Endothelial cell of umbilical vein (primary cell): ENCODE measurements at regions not wholly inside any gene's neighbourhood (a gene's known extent, or its start where the extent isn't known, plus 50 kb on each side); places are given as distances from the start of the nearest gene placed in this dataset.

Source experiments
- BruUV-seq: library from RNA; stranded (reverse); fragments of 400-500 nt; replicated peaks from 2 replicates; lab custom pipeline; 2021; lab: Mats Ljungman, UMichigan
- CTCF ChIA-PET: fragments of 300-600, 350-600 bp; sonication (Branson Sonifier 250); formaldehyde crosslinking; loops from one replicate; lab custom pipeline; 2021; ENCODE audit warnings: antibody characterized with exemption, inconsistent platforms; lab: Charles Lee
- POLR2A ChIA-PET: fragments of 300-600, 350-600 bp; sonication (Branson Sonifier 250); formaldehyde crosslinking; loops from one replicate; lab custom pipeline; 2021; ENCODE audit warnings: antibody characterized with exemption, inconsistent platforms; lab: Charles Lee
- DNase-seq: peaks from one replicate; pipeline ENCODE4 v3.0.0-alpha.2; 2011; ENCODE audit warnings: low read depth, low spot score
- FAIRE-seq: peaks from 2 replicates; lab custom pipeline; 2011; peaks lifted over from hg19 to GRCh38; lab: Jason Lieb, UNC
- H2AFZ ChIP-seq: 2 replicates; pipeline ENCODE4 v1.6.0; 2012; ENCODE audit warnings: low read depth, low read length, control low read depth, inconsistent platforms
- H3K27ac ChIP-seq: 2 replicates; pipeline ENCODE4 v1.5.1; 2011; ENCODE audit warnings: low read depth, mild to moderate bottlenecking, control low read depth, low read length, moderate library complexity; ENCODE audit not compliant: insufficient read depth
- H3K27me3 ChIP-seq, 2 experiments: 2 replicates each; pipeline versions ENCODE4 v1.6.0 to v1.6.1; 2011; ENCODE audit warnings: low read length in 2 of 2, mixed read lengths in 1 of 2; ENCODE audit not compliant: control insufficient read depth in 2 of 2, insufficient read depth in 2 of 2
- H3K36me3 ChIP-seq, 2 experiments: 2 replicates in 1 of 2; 3 replicates in 1 of 2; pipeline ENCODE4 v1.5.1; 2011; ENCODE audit warnings: low read length in 2 of 2, mild to moderate bottlenecking in 1 of 2, moderate library complexity in 1 of 2; ENCODE audit not compliant: control insufficient read depth in 2 of 2, insufficient read depth in 2 of 2; ENCODE audit errors: extremely low read depth in 1 of 2
- H3K4me1 ChIP-seq: 3 replicates; pipeline ENCODE4 v1.5.1; 2011; ENCODE audit warnings: mild to moderate bottlenecking, low read length; ENCODE audit not compliant: control insufficient read depth, insufficient read depth; ENCODE audit errors: extremely low read depth
- H3K4me2 ChIP-seq: 2 replicates; pipeline ENCODE4 v1.6.1; 2011; ENCODE audit warnings: low read length, control low read depth, mixed read lengths; ENCODE audit not compliant: insufficient read depth
- H3K4me3 ChIP-seq, 3 experiments: fragments of 200-600 bp in 1 of 3; sonication (generic), shearing (Covaris generic) in 1 of 3; replicated peaks in 1 of 3; 2 replicates each; pipeline ENCODE4 v1.5.1; 2011 to 2016; ENCODE audit warnings: control low read depth in 3 of 3, low read length in 3 of 3, mild to moderate bottlenecking in 2 of 3, inconsistent platforms in 1 of 3, low read depth in 1 of 3, moderate library complexity in 1 of 3; ENCODE audit not compliant: insufficient read depth in 1 of 3
- H3K79me2 ChIP-seq: 2 replicates; pipeline ENCODE4 v1.6.0; 2012; ENCODE audit warnings: low read length, inconsistent platforms; ENCODE audit not compliant: control insufficient read depth, insufficient read depth
- H3K9ac ChIP-seq: replicated peaks from 2 replicates; pipeline ENCODE3; 2011; ENCODE audit warnings: low read length, control low read depth; ENCODE audit not compliant: insufficient read depth; ENCODE audit errors: extremely low read depth
- H3K9me1 ChIP-seq: replicated peaks from 3 replicates; pipeline ENCODE4 v1.6.0; 2011; ENCODE audit warnings: mild to moderate bottlenecking, low read length; ENCODE audit not compliant: control insufficient read depth, insufficient read depth; ENCODE audit errors: extremely low read depth
- H3K9me3 ChIP-seq: replicated peaks from 2 replicates; pipeline ENCODE4 v1.5.1; 2012; ENCODE audit warnings: low read length, inconsistent platforms; ENCODE audit not compliant: control insufficient read depth, insufficient read depth
- H4K20me1 ChIP-seq: replicated peaks from 2 replicates; pipeline ENCODE3; 2011; ENCODE audit warnings: mild to moderate bottlenecking, low read length; ENCODE audit not compliant: control insufficient read depth, insufficient read depth; ENCODE audit errors: extremely low read depth
- EZH2 ChIP-seq: IDR thresholded peaks from 2 replicates; pipeline ENCODE4 v1.6.1; 2012; ENCODE audit warnings: borderline replicate concordance, low read depth, mild to moderate bottlenecking, moderate library complexity, low read length, inconsistent platforms; ENCODE audit not compliant: severe bottlenecking
- FOS ChIP-seq: IDR thresholded peaks from 2 replicates; pipeline ENCODE4 v1.6.1; 2011; ENCODE audit warnings: mild to moderate bottlenecking, low read length, moderate library complexity, borderline replicate concordance; ENCODE audit not compliant: insufficient read depth
- GATA2 ChIP-seq: IDR thresholded peaks from 2 replicates; pipeline ENCODE4 v1.7.0; 2011; ENCODE audit warnings: low read depth, mild to moderate bottlenecking, moderate library complexity, mixed read lengths, low read length; ENCODE audit not compliant: insufficient read length, insufficient read depth
- JUN ChIP-seq: IDR thresholded peaks from 2 replicates; pipeline ENCODE4 v1.6.1; 2011; ENCODE audit warnings: borderline replicate concordance, low read depth; ENCODE audit not compliant: insufficient read length, insufficient read depth
- MYC ChIP-seq: IDR thresholded peaks from one replicate; pipeline ENCODE4 v1.6.1; 2011; ENCODE audit warnings: mild to moderate bottlenecking, low read depth, low read length
- POLR2A ChIP-seq: IDR thresholded peaks from 2 replicates; pipeline ENCODE4 v1.6.1; 2012; ENCODE audit warnings: low read depth, mild to moderate bottlenecking, control low read depth, low read length
- POLR2AphosphoS5 ChIP-seq: IDR thresholded peaks from 2 replicates; pipeline ENCODE4 v1.6.1; 2012; ENCODE audit warnings: low read depth, mild to moderate bottlenecking, control low read depth, low read length, moderate library complexity; ENCODE audit not compliant: insufficient read depth
- dilution Hi-C: fragments of 300-500 bp; cut with MboI; formaldehyde crosslinking; loops from one replicate; pipeline ENCODE4 v1.15.0; 2019; ENCODE audit warnings: low sequenced_read_pairs; ENCODE audit not compliant: extremely low pct_ligation_motif_present
- intact Hi-C: fragments of 100-400 bp; cut with micrococcal nuclease; formaldehyde crosslinking; loops from one replicate; pipeline ENCODE4 v1.10.0; 2022
- TF ChIP-seq, protein P1 (sequence below), 2 donors: IDR thresholded peaks; 1 replicate in 1 of 2; 2 replicates in 1 of 2; pipeline ENCODE4 v1.5.1; 2011; ENCODE audit warnings: low read length in 2 of 2, mild to moderate bottlenecking in 2 of 2, moderate library complexity in 2 of 2, control low read depth in 1 of 2, inconsistent platforms in 1 of 2, low read depth in 1 of 2; ENCODE audit not compliant: insufficient read depth in 1 of 2; ENCODE audit errors: extremely low read depth in 1 of 2
- TF ChIP-seq, protein P2 (sequence below): IDR thresholded peaks from 2 replicates; pipeline ENCODE4 v1.6.1; 2011; ENCODE audit not compliant: insufficient read depth, insufficient read length

DNA sequence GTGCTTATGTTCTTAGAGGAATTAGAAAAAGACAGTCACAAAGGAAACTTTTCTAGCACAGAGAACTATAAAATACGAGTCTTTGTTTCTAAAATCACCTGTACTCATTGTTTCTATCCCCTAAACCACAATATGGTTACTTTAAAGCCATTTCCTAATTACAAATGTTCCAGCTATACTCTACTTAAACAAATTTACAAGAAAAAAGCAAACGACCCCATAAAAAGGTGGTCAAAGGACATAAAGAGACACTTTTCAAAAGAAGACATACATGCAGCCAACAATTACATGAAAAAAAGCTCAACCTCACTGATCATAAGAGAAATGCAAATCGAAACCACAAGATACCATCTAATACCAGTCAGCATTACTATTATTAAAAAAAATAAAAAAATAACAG lies 447.3 kb downstream of the RAB28 start:
- H2AFZ ChIP-seq, result no peak overlapping the region
- DNase-seq (no peak), FAIRE-seq (no peak)
- H3K4me2 ChIP-seq, result no peak overlapping the region
- no peaks in the 10 kb centered on the region for H3K27me3 ChIP-seq
- H3K9me1 ChIP-seq, result no peaks in the 10 kb centered on the region
- no peaks in the 10 kb centered on the region for H3K36me3 ChIP-seq
- no peaks in the 10 kb centered on the region for H4K20me1 ChIP-seq
- H3K9me3 ChIP-seq, result no peaks in the 10 kb centered on the region
- ChIA-PET CTCF (no interaction called here), POLR2A (no interaction called here)
- no peaks in the 10 kb centered on the region for H3K4me1 ChIP-seq
- dilution Hi-C loops (no loop called here), intact Hi-C loops (no loop called here)
- H3K27ac ChIP-seq, result no peak overlapping the region
- H3K4me3 ChIP-seq, result no peak overlapping the region
- H3K9ac ChIP-seq, result no peak overlapping the region
- H3K79me2 ChIP-seq, result no peaks in the 10 kb centered on the region
- no TSS peak for BruUV-seq
- no peak for TF ChIP-seq JUN
- TF ChIP-seq POLR2A, result no peak
- no peak for TF ChIP-seq EZH2
- TF ChIP-seq, protein P1, sequence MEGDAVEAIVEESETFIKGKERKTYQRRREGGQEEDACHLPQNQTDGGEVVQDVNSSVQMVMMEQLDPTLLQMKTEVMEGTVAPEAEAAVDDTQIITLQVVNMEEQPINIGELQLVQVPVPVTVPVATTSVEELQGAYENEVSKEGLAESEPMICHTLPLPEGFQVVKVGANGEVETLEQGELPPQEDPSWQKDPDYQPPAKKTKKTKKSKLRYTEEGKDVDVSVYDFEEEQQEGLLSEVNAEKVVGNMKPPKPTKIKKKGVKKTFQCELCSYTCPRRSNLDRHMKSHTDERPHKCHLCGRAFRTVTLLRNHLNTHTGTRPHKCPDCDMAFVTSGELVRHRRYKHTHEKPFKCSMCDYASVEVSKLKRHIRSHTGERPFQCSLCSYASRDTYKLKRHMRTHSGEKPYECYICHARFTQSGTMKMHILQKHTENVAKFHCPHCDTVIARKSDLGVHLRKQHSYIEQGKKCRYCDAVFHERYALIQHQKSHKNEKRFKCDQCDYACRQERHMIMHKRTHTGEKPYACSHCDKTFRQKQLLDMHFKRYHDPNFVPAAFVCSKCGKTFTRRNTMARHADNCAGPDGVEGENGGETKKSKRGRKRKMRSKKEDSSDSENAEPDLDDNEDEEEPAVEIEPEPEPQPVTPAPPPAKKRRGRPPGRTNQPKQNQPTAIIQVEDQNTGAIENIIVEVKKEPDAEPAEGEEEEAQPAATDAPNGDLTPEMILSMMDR (IDR thresholded peaks at IDR 0.05; ENCODE audit: extremely low read depth in 1 of 2, insufficient read depth in 1 of 2, low read depth in 1 of 2, low read length in 2 of 2), result no peak
- no peak for TF ChIP-seq POLR2AphosphoS5

DNA sequence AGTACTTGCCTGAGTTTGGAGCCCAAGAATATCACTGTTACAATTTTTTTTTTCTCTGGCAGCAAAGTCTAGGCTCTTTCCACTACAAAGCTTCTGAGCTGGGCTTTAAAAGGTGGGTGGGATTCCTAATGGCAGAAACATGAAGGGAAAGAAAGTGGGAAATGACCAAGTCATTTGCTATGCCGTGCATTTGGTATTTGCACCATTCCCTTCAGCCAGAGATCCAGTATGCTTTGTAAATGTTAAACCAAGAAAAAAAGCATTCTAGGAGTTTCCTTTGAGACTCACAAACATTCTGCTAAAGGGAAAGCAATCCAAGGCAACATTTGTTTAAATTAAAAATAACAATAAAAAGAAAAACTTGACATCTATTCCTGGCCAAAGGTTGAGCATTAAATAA lies 451.2 kb downstream of the RAB28 start:
- CTCF ChIA-PET, result no interaction called here
- Histone ChIP-seq H3K4me1 (no peaks in the 10 kb centered on the region), H3K36me3 (no peaks in the 10 kb centered on the region), H3K27ac (no peak overlapping the region), H3K4me2 (no peak overlapping the region), H3K9me3 (peaks cover 4% of the 10 kb centered on the region), H3K9ac (no peak overlapping the region), H3K79me2 (no peaks in the 10 kb centered on the region), H2AFZ (no peak overlapping the region), H4K20me1 (no peaks in the 10 kb centered on the region), H3K27me3 (no peaks in the 10 kb centered on the region), H3K9me1 (no peaks in the 10 kb centered on the region), H3K4me3 (no peak overlapping the region)
- DNase-seq, result no peak
- POLR2A ChIA-PET, result no interaction called here
- dilution Hi-C loops (no loop called here), intact Hi-C loops (no loop called here)
- TF ChIP-seq, protein P1 (IDR thresholded peaks at IDR 0.05; ENCODE audit: extremely low read depth in 1 of 2, insufficient read depth in 1 of 2, low read depth in 1 of 2, low read length in 2 of 2), result no peak
- TF ChIP-seq, protein P2, sequence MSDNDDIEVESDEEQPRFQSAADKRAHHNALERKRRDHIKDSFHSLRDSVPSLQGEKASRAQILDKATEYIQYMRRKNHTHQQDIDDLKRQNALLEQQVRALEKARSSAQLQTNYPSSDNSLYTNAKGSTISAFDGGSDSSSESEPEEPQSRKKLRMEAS, result no peak
- TF ChIP-seq MYC (no peak), JUN (no peak), FOS (no peak), GATA2 (no peak), POLR2AphosphoS5 (no peak), EZH2 (no peak), POLR2A (no peak)
- no TSS peak for BruUV-seq
- no peak for FAIRE-seq
